IMR-90 (cell line): ENCODE measurements at regions not wholly inside any gene's neighbourhood (a gene's known extent, or its start where the extent isn't known, plus 50 kb on each side); places are given as distances from the start of the nearest gene placed in this dataset.

Experiments used
- ATAC-seq: fragments of 200-7000 bp; cut with Tn5 transposase; 2 replicates; pipeline ENCODE4 v1.9.1; 2020; ENCODE audit warnings: low read depth, mild to moderate bottlenecking, moderate library complexity
- BruUV-seq: library from RNA; stranded (reverse); fragments of 400-500 nt; replicated peaks from 2 replicates; lab custom pipeline; 2021; lab: Mats Ljungman, UMichigan
- CTCF ChIA-PET: fragments of 300-600 bp; formaldehyde crosslinking; extraction: SDS; loops from one replicate; lab custom pipeline; 2021; ENCODE audit warnings: antibody characterized with exemption; lab: Yijun Ruan, JAX
- POLR2A ChIA-PET: fragments of 300-600 bp; sonication (Branson Sonifier 250); formaldehyde crosslinking; loops from one replicate; lab custom pipeline; 2022; ENCODE audit warnings: antibody characterized with exemption; ENCODE audit not compliant: unreplicated experiment; lab: Charles Lee
- DNase-seq: peaks from one replicate; pipeline ENCODE4 v3.0.0; 2013
- H2AFZ ChIP-seq: replicated peaks from 2 replicates; pipeline ENCODE3; 2013; ENCODE audit warnings: low read length, mild to moderate bottlenecking; ENCODE audit not compliant: poor library complexity
- H2AK5ac ChIP-seq: 2 replicates; pipeline ENCODE4 v1.6.1; 2013; ENCODE audit warnings: low read depth, low read length, inconsistent platforms
- H2AK9ac ChIP-seq: replicated peaks from 2 replicates; pipeline ENCODE3; 2013; ENCODE audit warnings: mild to moderate bottlenecking, low read depth, low read length, moderate library complexity; ENCODE audit not compliant: poor library complexity
- H2BK120ac ChIP-seq: 2 replicates; pipeline ENCODE4 v1.6.1; 2013; ENCODE audit warnings: low read depth, low read length, inconsistent platforms
- H2BK15ac ChIP-seq: 3 replicates; pipeline ENCODE4 v1.6.1; 2013; ENCODE audit warnings: low read depth, low read length, inconsistent platforms
- H2BK20ac ChIP-seq: 2 replicates; pipeline ENCODE4 v1.6.1; 2013; ENCODE audit warnings: low read depth, mild to moderate bottlenecking, inconsistent platforms, low read length, moderate library complexity
- H2BK5ac ChIP-seq: 2 replicates; pipeline ENCODE4 v1.6.1; 2013; ENCODE audit warnings: mild to moderate bottlenecking, low read depth, low read length, inconsistent platforms; ENCODE audit not compliant: poor library complexity, severe bottlenecking
- H3K14ac ChIP-seq: replicated peaks from 2 replicates; pipeline ENCODE4 v1.6.1; 2013; ENCODE audit warnings: low read depth, low read length, inconsistent platforms
- H3K18ac ChIP-seq: 2 replicates; pipeline ENCODE4 v1.6.1; 2013; ENCODE audit warnings: low read depth, low read length, control low read depth
- H3K23ac ChIP-seq: 2 replicates; pipeline ENCODE4 v1.6.1; 2013; ENCODE audit warnings: low read depth, low read length, inconsistent platforms
- H3K27ac ChIP-seq: 2 replicates; pipeline ENCODE4 v1.5.1; 2013; ENCODE audit warnings: mild to moderate bottlenecking, control low read depth, low read length; ENCODE audit not compliant: insufficient read depth
- H3K27me3 ChIP-seq: 2 replicates; pipeline ENCODE4 v1.6.1; 2013; ENCODE audit warnings: low read length; ENCODE audit not compliant: control insufficient read depth, insufficient read depth
- H3K36me3 ChIP-seq: 2 replicates; pipeline ENCODE4 v1.6.1; 2013; ENCODE audit warnings: low read length, mixed read lengths; ENCODE audit not compliant: control insufficient read depth, insufficient read depth
- H3K4ac ChIP-seq: 2 replicates; pipeline ENCODE4 v1.6.1; 2013; ENCODE audit warnings: low read depth, low read length, inconsistent platforms
- H3K4me1 ChIP-seq: 2 replicates; pipeline ENCODE4 v1.6.1; 2013; ENCODE audit warnings: low read length, mixed read lengths; ENCODE audit not compliant: control insufficient read depth, insufficient read depth
- H3K4me2 ChIP-seq: 2 replicates; pipeline ENCODE4 v1.6.1; 2013; ENCODE audit warnings: low read depth, mild to moderate bottlenecking, control low read depth, low read length, moderate library complexity
- H3K4me3 ChIP-seq: 2 replicates; pipeline ENCODE4 v1.5.1; 2013; ENCODE audit warnings: low read depth, mild to moderate bottlenecking, control low read depth, low read length, moderate library complexity; ENCODE audit not compliant: insufficient read depth
- H3K56ac ChIP-seq: 2 replicates; pipeline ENCODE4 v1.6.1; 2013; ENCODE audit warnings: low read length, inconsistent platforms; ENCODE audit not compliant: insufficient read depth; ENCODE audit errors: extremely low read depth
- H3K79me1 ChIP-seq, 2 experiments: 2 replicates each; pipeline ENCODE4 v1.6.1; 2013; ENCODE audit warnings: low read length in 2 of 2, inconsistent platforms in 1 of 2, low read depth in 1 of 2
- H3K9ac ChIP-seq: 2 replicates; pipeline ENCODE4 v1.6.1; 2013; ENCODE audit warnings: low read depth, low read length, control low read depth
- H3K9me1 ChIP-seq: 2 replicates; pipeline ENCODE4 v1.6.1; 2013; ENCODE audit warnings: low read length, inconsistent platforms; ENCODE audit not compliant: insufficient read depth
- H3K9me3 ChIP-seq: 2 replicates; pipeline ENCODE4 v1.6.1; 2013; ENCODE audit warnings: low read length; ENCODE audit not compliant: control insufficient read depth, insufficient read depth
- H4K20me1 ChIP-seq: 2 replicates; pipeline ENCODE4 v1.6.1; 2013; ENCODE audit warnings: low read length, inconsistent platforms; ENCODE audit not compliant: insufficient read depth
- H4K5ac ChIP-seq: 2 replicates; pipeline ENCODE4 v1.6.1; 2013; ENCODE audit warnings: mild to moderate bottlenecking, low read depth, low read length, control low read depth
- H4K8ac ChIP-seq, 2 experiments: 2 replicates each; pipeline ENCODE4 v1.6.1; 2013; ENCODE audit warnings: low read depth in 2 of 2, low read length in 2 of 2, control low read depth in 1 of 2, inconsistent platforms in 1 of 2
- H4K91ac ChIP-seq: 2 replicates; pipeline ENCODE4 v1.6.1; 2013; ENCODE audit warnings: low read depth, low read length, inconsistent platforms; ENCODE audit not compliant: insufficient read depth
- MAFK ChIP-seq: IDR thresholded peaks from 2 replicates; pipeline ENCODE4 v1.6.1; 2012; ENCODE audit warnings: low read depth, low read length, improper control_type of control experiment
- RAD21 ChIP-seq: IDR thresholded peaks from 2 replicates; pipeline ENCODE4 v1.6.1; 2012; ENCODE audit warnings: low read length, improper control_type of control experiment
- RCOR1 ChIP-seq: IDR thresholded peaks from 2 replicates; pipeline ENCODE4 v1.6.1; 2012; ENCODE audit warnings: mild to moderate bottlenecking, low read length, improper control_type of control experiment; ENCODE audit not compliant: insufficient replicate concordance
- WGBS, 2 experiments: methylation state at CpG; one replicate each; pipeline versions ENCODE4 v1.1.5 to v1.1.7; 2013; ENCODE audit warnings: missing lambda C conversion rate in 2 of 2; ENCODE audit not compliant: insufficient read length in 1 of 2; ENCODE audit errors: extremely low coverage in 2 of 2; 5-methylcytosine and 5-hydroxymethylcytosine counted together
- dilution Hi-C: fragments of 300-500 bp; cut with HindIII; formaldehyde crosslinking; loops from one replicate; pipeline ENCODE4 v1.14.3; 2018; ENCODE audit warnings: low sequenced_read_pairs; ENCODE audit not compliant: unreplicated experiment
- in situ Hi-C: fragments of 300-500 bp; cut with MboI; formaldehyde crosslinking; loops from 3 replicates; pipeline ENCODE4 v1.14.3; 2019; ENCODE audit warnings: low sequenced_read_pairs, inconsistent platforms, mixed read lengths
- intact Hi-C: fragments of 100-400 bp; cut with micrococcal nuclease; formaldehyde crosslinking; loops from 2 replicates; pipeline ENCODE4 v1.10.0; 2022

- Histone ChIP-seq H3K79me1 (no peaks in the 10 kb centered on the region), H4K20me1 (no peaks in the 10 kb centered on the region), H3K4ac (no peak overlapping the region), H4K5ac (no peak overlapping the region), H2AK5ac (no peak overlapping the region), H2BK20ac (no peak overlapping the region), H3K18ac (no peak overlapping the region), H3K56ac (no peak overlapping the region), H2BK120ac (no peak overlapping the region), H2AK9ac (no peak overlapping the region), H3K4me2 (no peak overlapping the region), H2BK5ac (no peak overlapping the region), H3K4me3 (no peak overlapping the region), H3K9me1 (no peaks in the 10 kb centered on the region), H3K9ac (no peak overlapping the region), H3K36me3 (no peaks in the 10 kb centered on the region), H4K91ac (no peak overlapping the region), H2AFZ (no peak overlapping the region), H3K23ac (no peak overlapping the region), H3K4me1 (no peaks in the 10 kb centered on the region), H3K27me3 (no peaks in the 10 kb centered on the region), H4K8ac (no peak overlapping the region), H2BK15ac (no peak overlapping the region), H3K27ac (no peak overlapping the region), H3K9me3 (peaks cover 11% of the 10 kb centered on the region), H3K14ac (no peak overlapping the region)
- ChIA-PET CTCF (no interaction called here), POLR2A (no interaction called here)
- intact Hi-C loops (no loop called here), dilution Hi-C loops (no loop called here), in situ Hi-C loops (no loop called here)
- DNase-seq (no peak), ATAC-seq (no peak)
- BruUV-seq = no TSS peak
- TF ChIP-seq RAD21 (no peak), MAFK (no peak), RCOR1 (no peak)
- WGBS, 2 experiments = 33% methylated on average over 2 of the region's 5 CpGs; no CpG with 5 or more reads in 1 of the 2 experiments
These were observed 89.4 kb upstream of the GALNT17 start for GRCh38 chr7:71042591-71042990.
